ENCODE measurements at regions not wholly inside any gene's neighbourhood (a gene's known extent, or its start where the extent isn't known, plus 50 kb on each side); places are given as distances from the start of the nearest gene placed in this dataset.
"Not testable (repeated sequence)": the region's sequence is repeated elsewhere in the genome, so short reads cannot be mapped to it uniquely, and the experiment has no call there.

DNA sequence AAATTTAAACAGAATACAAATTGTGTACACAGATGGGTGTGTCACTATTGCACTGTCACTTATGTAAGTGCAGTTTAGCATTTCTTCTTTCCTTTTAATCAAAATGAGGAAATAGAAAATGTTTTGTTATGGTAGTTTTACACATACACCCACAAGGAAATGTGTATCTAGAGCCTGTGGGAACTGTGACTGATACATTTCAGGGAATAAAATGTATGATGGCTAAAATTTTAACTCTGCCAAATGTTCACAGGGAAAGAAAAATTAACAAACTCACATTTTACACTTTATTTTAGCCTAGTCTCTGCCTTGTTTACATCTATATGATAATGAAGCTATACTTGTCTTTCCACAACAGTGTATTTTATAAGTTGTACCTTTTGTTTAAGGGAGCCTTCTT lies 66.4 kb upstream of the NBPF19 start:
- BruUV-seq (replicated peaks); POLR2A ChIA-PET; DNase-seq (ENCODE audit: extremely low read depth in 1 of 4, low spot score in 3 of 4); H3K4me1 ChIP-seq (replicated peaks in 1 of 2; ENCODE audit: control insufficient read depth in 2 of 2, insufficient read depth in 2 of 2, low read length in 2 of 2); H3K9ac ChIP-seq (ENCODE audit: insufficient read depth in 1 of 2, low read depth in 2 of 2, low read length in 2 of 2); H3K27me3 ChIP-seq (ENCODE audit: control insufficient read depth in 2 of 2, insufficient read depth in 2 of 2, low read length in 2 of 2); ATAC-seq; in situ Hi-C loops (cut with MboI); H2AFZ ChIP-seq (ENCODE audit: low read depth, low read length); H3K27ac ChIP-seq (ENCODE audit: extremely low read depth, low read depth, low read length); H3K4me2 ChIP-seq (ENCODE audit: insufficient read depth, low read length); H4K20me1 ChIP-seq (replicated peaks; ENCODE audit: control insufficient read depth, insufficient read depth, low read length); FAIRE-seq; intact Hi-C loops (cut with micrococcal nuclease); CTCF ChIA-PET (ENCODE audit: low intra/inter-chr PET ratio); H3K9me1 ChIP-seq (ENCODE audit: control insufficient read depth, insufficient read depth, low read length); H3K79me2 ChIP-seq (ENCODE audit: control insufficient read depth, insufficient read depth, low read length); H3K36me3 ChIP-seq (ENCODE audit: control insufficient read depth, insufficient read depth, low read length); H3K4me3 ChIP-seq; H3K9me3 ChIP-seq (replicated peaks; ENCODE audit: control insufficient read depth, insufficient read depth, low read depth, low read length): not testable (repeated sequence)

- BruUV-seq (replicated peaks); H3K36me3 ChIP-seq (ENCODE audit: control insufficient read depth, insufficient read depth, low read length); ATAC-seq; H3K4me3 ChIP-seq; intact Hi-C loops (cut with micrococcal nuclease); FAIRE-seq; H3K9me1 ChIP-seq (ENCODE audit: control insufficient read depth, insufficient read depth, low read length); POLR2A ChIA-PET; H3K27ac ChIP-seq (ENCODE audit: extremely low read depth, low read depth, low read length); H2AFZ ChIP-seq (ENCODE audit: low read depth, low read length); CTCF ChIA-PET (ENCODE audit: low intra/inter-chr PET ratio); H3K27me3 ChIP-seq (ENCODE audit: control insufficient read depth in 2 of 2, insufficient read depth in 2 of 2, low read length in 2 of 2); H3K4me1 ChIP-seq (replicated peaks in 1 of 2; ENCODE audit: control insufficient read depth in 2 of 2, insufficient read depth in 2 of 2, low read length in 2 of 2); H4K20me1 ChIP-seq (replicated peaks; ENCODE audit: control insufficient read depth, insufficient read depth, low read length); H3K9me3 ChIP-seq (replicated peaks; ENCODE audit: control insufficient read depth, insufficient read depth, low read depth, low read length); H3K9ac ChIP-seq (ENCODE audit: insufficient read depth in 1 of 2, low read depth in 2 of 2, low read length in 2 of 2); in situ Hi-C loops (cut with MboI); H3K4me2 ChIP-seq (ENCODE audit: insufficient read depth, low read length); DNase-seq (ENCODE audit: extremely low read depth in 1 of 4, low spot score in 3 of 4); H3K79me2 ChIP-seq (ENCODE audit: control insufficient read depth, insufficient read depth, low read length): not testable (repeated sequence)
- WGBS (ENCODE audit: insufficient coverage, low coverage, missing lambda C conversion rate): no CpG with 5 or more reads among the region's 1 CpG
Observed at GRCh38 chr1:149415373-149415772, 59.5 kb upstream of the NBPF19 start.

DNA sequence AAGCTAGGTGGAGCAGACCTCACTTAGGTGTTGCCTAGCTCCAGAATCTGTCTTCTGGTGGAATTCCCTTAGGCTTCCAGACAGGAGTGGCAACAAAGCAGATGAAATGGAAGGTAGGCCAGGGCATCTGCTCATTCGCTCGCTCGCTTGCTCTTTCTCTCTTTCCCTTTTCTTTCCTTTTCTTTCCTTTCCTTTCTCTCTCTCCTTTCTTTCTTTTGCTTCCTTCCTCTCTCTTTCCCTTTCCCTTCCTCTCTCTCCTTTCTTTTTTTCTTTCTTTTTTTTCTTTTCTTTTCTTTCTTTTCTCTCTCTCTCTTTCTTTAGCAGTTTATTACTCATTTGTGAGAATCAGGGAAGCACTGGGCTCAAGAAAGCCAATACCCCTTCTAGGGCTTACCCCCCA lies 56.1 kb upstream of the NBPF19 start:
- H2AFZ ChIP-seq (ENCODE audit: low read depth, low read length); in situ Hi-C loops (cut with MboI); H4K20me1 ChIP-seq (replicated peaks; ENCODE audit: control insufficient read depth, insufficient read depth, low read length); DNase-seq (ENCODE audit: extremely low read depth in 1 of 4, low spot score in 3 of 4); H3K27ac ChIP-seq (ENCODE audit: extremely low read depth, low read depth, low read length); H3K4me3 ChIP-seq; BruUV-seq (replicated peaks); H3K9me1 ChIP-seq (ENCODE audit: control insufficient read depth, insufficient read depth, low read length); H3K9ac ChIP-seq (ENCODE audit: insufficient read depth in 1 of 2, low read depth in 2 of 2, low read length in 2 of 2); intact Hi-C loops (cut with micrococcal nuclease); H3K27me3 ChIP-seq (ENCODE audit: control insufficient read depth in 2 of 2, insufficient read depth in 2 of 2, low read length in 2 of 2); H3K4me2 ChIP-seq (ENCODE audit: insufficient read depth, low read length); H3K79me2 ChIP-seq (ENCODE audit: control insufficient read depth, insufficient read depth, low read length); H3K9me3 ChIP-seq (replicated peaks; ENCODE audit: control insufficient read depth, insufficient read depth, low read depth, low read length); H3K4me1 ChIP-seq (replicated peaks in 1 of 2; ENCODE audit: control insufficient read depth in 2 of 2, insufficient read depth in 2 of 2, low read length in 2 of 2); H3K36me3 ChIP-seq (ENCODE audit: control insufficient read depth, insufficient read depth, low read length); FAIRE-seq; POLR2A ChIA-PET; CTCF ChIA-PET (ENCODE audit: low intra/inter-chr PET ratio); ATAC-seq: not testable (repeated sequence)
- 0% methylated on average over 3 of the region's 3 CpGs for WGBS (ENCODE audit: insufficient coverage, low coverage, missing lambda C conversion rate)

DNA sequence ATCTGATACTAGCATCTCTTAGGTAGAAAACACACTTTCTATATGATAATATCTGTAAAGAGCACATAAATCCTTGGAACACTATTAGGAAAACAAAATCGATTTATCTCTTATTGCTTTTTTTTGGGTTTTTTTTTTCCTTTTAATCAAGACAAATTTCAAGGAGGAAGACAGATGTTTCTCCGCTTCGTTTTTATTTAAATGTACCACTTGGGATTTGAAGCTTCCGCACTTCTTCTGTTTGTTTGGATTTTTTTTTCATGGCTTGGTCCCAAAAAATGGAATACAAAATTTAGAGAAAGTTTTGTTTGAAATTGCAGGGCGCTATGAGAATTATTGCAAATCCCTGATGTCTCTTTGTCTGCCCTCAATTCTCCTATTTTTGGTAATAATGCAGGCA lies 51.7 kb upstream of the NBPF19 start:
- in situ Hi-C loops (cut with MboI); ATAC-seq: not testable (repeated sequence)

More for the DNA sequence above, 51.7 kb upstream of the NBPF19 start:
- H3K36me3 ChIP-seq (ENCODE audit: control insufficient read depth, insufficient read depth, low read length); H2AFZ ChIP-seq (ENCODE audit: low read depth, low read length); POLR2A ChIA-PET; BruUV-seq (replicated peaks); H3K4me2 ChIP-seq (ENCODE audit: insufficient read depth, low read length); H3K4me3 ChIP-seq; H3K9me1 ChIP-seq (ENCODE audit: control insufficient read depth, insufficient read depth, low read length); H3K27ac ChIP-seq (ENCODE audit: extremely low read depth, low read depth, low read length); H3K9me3 ChIP-seq (replicated peaks; ENCODE audit: control insufficient read depth, insufficient read depth, low read depth, low read length); CTCF ChIA-PET (ENCODE audit: low intra/inter-chr PET ratio); intact Hi-C loops (cut with micrococcal nuclease); H3K27me3 ChIP-seq (ENCODE audit: control insufficient read depth in 2 of 2, insufficient read depth in 2 of 2, low read length in 2 of 2); H4K20me1 ChIP-seq (replicated peaks; ENCODE audit: control insufficient read depth, insufficient read depth, low read length); DNase-seq (ENCODE audit: extremely low read depth in 1 of 4, low spot score in 3 of 4); H3K9ac ChIP-seq (ENCODE audit: insufficient read depth in 1 of 2, low read depth in 2 of 2, low read length in 2 of 2); H3K79me2 ChIP-seq (ENCODE audit: control insufficient read depth, insufficient read depth, low read length); FAIRE-seq; H3K4me1 ChIP-seq (replicated peaks in 1 of 2; ENCODE audit: control insufficient read depth in 2 of 2, insufficient read depth in 2 of 2, low read length in 2 of 2): not testable (repeated sequence)
- WGBS (ENCODE audit: insufficient coverage, low coverage, missing lambda C conversion rate): 0% methylated on average over 2 of the region's 5 CpGs

All from K562 (cell line).